ENCODE measurements at regions not wholly inside any gene's neighbourhood (a gene's known extent, or its start where the extent isn't known, plus 50 kb on each side); places are given as distances from the start of the nearest gene placed in this dataset.

DNA sequence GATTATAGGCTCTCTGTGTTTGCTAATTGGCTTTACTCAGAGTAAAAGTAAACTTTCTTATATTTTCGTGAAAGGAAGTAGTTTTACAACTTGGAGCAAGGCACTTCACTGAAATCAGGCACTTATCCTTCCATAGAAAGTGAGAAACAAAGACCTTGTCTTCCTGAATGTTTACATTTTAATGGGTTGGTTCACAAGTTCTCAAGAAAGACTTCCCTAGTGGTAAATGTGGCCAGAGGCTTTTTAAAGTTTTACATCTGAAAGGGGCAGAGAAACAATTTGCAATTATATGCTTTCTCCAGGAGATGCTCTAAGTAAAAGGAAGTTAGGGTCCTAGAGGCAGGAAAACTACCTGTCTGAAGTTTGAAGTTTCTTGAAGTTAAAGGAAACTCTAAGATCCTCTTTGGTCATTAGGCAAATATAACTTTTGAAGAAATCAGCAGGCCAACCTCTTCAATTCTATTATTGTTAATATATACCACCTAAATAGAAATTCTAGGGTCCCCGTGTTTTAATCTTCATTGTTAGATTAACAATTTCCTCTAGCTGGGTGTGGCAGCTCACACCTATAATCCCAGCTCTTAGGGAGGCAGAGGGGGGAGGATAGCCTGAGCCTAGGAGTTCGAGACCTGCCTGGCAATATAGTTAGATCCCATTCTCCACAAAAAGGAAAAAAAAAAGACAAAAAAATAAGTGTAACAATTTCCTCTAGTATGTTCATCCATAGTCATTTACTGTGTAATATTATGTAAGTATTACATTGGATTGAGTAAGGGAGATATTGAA lies 644.9 kb upstream of the FOXG1 start:
- TF ChIP-seq YY1 (tag by site-specific recombination; IDR thresholded peaks at IDR 0.05) (no peak), ZNF302 (tag by site-specific recombination; IDR thresholded peaks at IDR 0.05; ENCODE audit: low read depth) (no peak), BCL11B (tag by site-specific recombination; IDR thresholded peaks at IDR 0.05; ENCODE audit: low read depth) (no peak), ZBTB11 (tag by site-specific recombination; conservative IDR thresholded peaks at IDR 0.05; ENCODE audit: low read depth) (no peak), ZFP41 (tag by site-specific recombination; IDR thresholded peaks at IDR 0.05; ENCODE audit: borderline replicate concordance) (no peak), ZNF266 (tag by site-specific recombination; IDR thresholded peaks at IDR 0.05; ENCODE audit: low read depth) (no peak), ZFP37 (tag by site-specific recombination; IDR thresholded peaks at IDR 0.05) (no peak), ZNF707 (tag by site-specific recombination; IDR thresholded peaks at IDR 0.05) (no peak), ZNF549 (tag by site-specific recombination; IDR thresholded peaks at IDR 0.05) (no peak), ZNF138 (tag by site-specific recombination; IDR thresholded peaks at IDR 0.05; ENCODE audit: borderline replicate concordance) (no peak), PRDM1 (tag by site-specific recombination; IDR thresholded peaks at IDR 0.05) (no peak), ZNF23 (tag by site-specific recombination; IDR thresholded peaks at IDR 0.05; ENCODE audit: borderline replicate concordance) (no peak), ZNF335 (tag by site-specific recombination; conservative IDR thresholded peaks at IDR 0.05) (no peak)
- TF ChIP-seq, protein P1, sequence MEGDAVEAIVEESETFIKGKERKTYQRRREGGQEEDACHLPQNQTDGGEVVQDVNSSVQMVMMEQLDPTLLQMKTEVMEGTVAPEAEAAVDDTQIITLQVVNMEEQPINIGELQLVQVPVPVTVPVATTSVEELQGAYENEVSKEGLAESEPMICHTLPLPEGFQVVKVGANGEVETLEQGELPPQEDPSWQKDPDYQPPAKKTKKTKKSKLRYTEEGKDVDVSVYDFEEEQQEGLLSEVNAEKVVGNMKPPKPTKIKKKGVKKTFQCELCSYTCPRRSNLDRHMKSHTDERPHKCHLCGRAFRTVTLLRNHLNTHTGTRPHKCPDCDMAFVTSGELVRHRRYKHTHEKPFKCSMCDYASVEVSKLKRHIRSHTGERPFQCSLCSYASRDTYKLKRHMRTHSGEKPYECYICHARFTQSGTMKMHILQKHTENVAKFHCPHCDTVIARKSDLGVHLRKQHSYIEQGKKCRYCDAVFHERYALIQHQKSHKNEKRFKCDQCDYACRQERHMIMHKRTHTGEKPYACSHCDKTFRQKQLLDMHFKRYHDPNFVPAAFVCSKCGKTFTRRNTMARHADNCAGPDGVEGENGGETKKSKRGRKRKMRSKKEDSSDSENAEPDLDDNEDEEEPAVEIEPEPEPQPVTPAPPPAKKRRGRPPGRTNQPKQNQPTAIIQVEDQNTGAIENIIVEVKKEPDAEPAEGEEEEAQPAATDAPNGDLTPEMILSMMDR (tag by site-specific recombination; IDR thresholded peaks at IDR 0.05), result no peak

Data from HEK293 (cell line).